AG09309 (cell line): ENCODE measurements at regions not wholly inside any gene's neighbourhood (a gene's known extent, or its start where the extent isn't known, plus 50 kb on each side); places are given as distances from the start of the nearest gene placed in this dataset.

Experiments
- DNase-seq: peaks from one replicate; pipeline ENCODE4 v3.0.0-alpha.2; 2010; ENCODE audit warnings: low read depth
- H3K4me3 ChIP-seq: 2 replicates; pipeline ENCODE4 v1.5.1; 2011; ENCODE audit warnings: mild to moderate bottlenecking, low read depth, low read length, moderate library complexity; ENCODE audit not compliant: control insufficient read depth
- CTCF ChIP-seq: IDR thresholded peaks from 2 replicates; pipeline ENCODE4 v1.5.1; 2011; ENCODE audit warnings: mild to moderate bottlenecking, low read depth, low read length, inconsistent platforms; ENCODE audit not compliant: insufficient read depth, control insufficient read depth; ENCODE audit errors: missing control alignments

DNA sequence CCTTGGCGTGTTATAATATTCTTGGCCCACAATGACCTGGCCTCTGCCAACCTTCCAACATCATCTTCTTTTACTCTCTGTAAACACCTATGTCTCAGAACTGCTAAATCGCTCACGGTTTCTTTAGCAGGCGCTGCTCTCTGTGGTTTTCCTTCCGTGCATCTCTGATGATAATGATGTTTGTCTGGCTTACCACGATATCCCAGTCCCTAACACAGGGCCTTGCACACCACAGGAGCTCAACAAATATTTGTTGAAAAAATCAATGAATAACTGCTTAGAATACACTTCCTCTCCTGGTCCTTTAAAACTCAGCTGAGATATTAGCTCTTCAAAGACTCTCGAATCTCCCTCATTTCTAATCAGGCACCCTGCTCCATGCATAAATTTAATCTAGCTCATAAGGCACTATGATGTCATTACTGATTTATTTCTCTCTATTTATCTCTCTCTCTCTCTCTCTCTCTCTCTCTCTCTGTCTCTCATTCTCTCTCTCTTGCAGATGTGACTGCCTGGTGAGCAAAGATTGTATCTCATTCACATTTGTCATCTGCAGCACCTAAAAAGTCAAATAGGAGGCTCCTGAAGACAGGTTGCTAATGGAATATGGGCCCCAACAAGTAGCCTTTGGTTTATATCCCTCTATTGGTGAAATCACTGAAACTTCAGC lies 206.4 kb downstream of the NHLRC3 start:
- no peak for TF ChIP-seq CTCF
- H3K4me3 ChIP-seq = no peak overlapping the region
- DNase-seq = no peak

DNA sequence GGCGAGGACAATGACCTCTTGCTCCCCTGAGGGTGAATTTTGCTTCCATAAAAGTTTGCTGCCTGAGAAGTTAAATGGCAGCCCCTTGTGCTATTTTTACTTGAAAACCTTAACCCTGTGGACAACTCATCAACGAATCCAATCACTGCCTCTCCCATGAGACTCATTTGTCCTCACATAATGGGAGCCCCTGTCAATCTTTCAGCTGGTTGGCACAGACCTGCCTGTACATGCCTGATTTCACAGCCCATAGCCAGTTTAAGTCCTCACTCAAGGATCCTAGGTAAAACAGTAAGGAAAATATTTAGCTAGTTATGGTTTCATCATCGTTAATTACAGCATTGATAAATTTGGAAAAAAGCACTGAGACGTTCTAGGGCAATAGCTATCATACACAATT lies 207.4 kb downstream of the NHLRC3 start:
- TF ChIP-seq CTCF = no peak
- no peak for DNase-seq
- H3K4me3 ChIP-seq = no peak overlapping the region

- no peak overlapping the region for H3K4me3 ChIP-seq
- no peak for TF ChIP-seq CTCF
These were observed 211.7 kb downstream of the NHLRC3 start for GRCh38 chr13:39249982-39250381.

GRCh38 chr13:39250440-39250839 lies 212.2 kb downstream of the NHLRC3 start:
- no peak for DNase-seq
- TF ChIP-seq CTCF = no peak
- H3K4me3 ChIP-seq = no peak overlapping the region

More at GRCh38 chr13:39249982-39250381, 211.7 kb downstream of the NHLRC3 start:
- no peak for DNase-seq

GRCh38 chr13:39251340-39251739 lies 213.1 kb downstream of the NHLRC3 start:
- no peak overlapping the region for H3K4me3 ChIP-seq
- no peak for TF ChIP-seq CTCF
- DNase-seq = no peak

- no peak for DNase-seq
- no peak for TF ChIP-seq CTCF
- no peak overlapping the region for H3K4me3 ChIP-seq
These were observed 215.5 kb downstream of the NHLRC3 start for GRCh38 chr13:39253774-39254173.

DNA sequence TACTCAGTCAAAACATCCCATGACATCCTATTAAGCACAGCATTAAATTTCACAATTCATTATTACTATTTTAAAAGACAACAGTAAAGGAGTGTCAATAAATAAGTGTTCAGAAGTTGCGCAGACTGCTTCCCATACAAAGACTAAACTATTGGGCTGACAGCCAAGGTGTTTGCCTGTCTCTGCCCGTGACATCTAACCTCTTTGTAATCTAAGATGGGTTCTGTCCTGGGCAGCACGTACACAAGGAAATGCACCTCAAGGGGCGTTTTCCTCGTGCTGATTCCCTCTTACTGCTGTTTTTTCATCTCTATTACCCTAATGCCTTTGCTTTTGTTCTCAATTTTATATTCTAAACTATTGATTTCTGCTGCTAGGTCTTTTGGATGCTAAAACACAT lies 216.3 kb downstream of the NHLRC3 start:
- TF ChIP-seq CTCF = no peak
- DNase-seq = no peak
- H3K4me3 ChIP-seq = no peak overlapping the region
